Loucy (cell line): ENCODE measurements at regions not wholly inside any gene's neighbourhood (a gene's known extent, or its start where the extent isn't known, plus 50 kb on each side); places are given as distances from the start of the nearest gene placed in this dataset.

Experiments
- H2AFZ ChIP-seq: fragments of 200-600 bp; sonication (generic); 2 replicates; pipeline ENCODE4 v1.6.0; 2016; ENCODE audit warnings: antibody characterized with exemption, mild to moderate bottlenecking, low read length, moderate library complexity
- H3F3A ChIP-seq: fragments of 200-600 bp; 2 replicates; pipeline ENCODE4 v1.6.0; 2016; ENCODE audit warnings: antibody characterized with exemption, low read depth, mild to moderate bottlenecking
- H3K27me3 ChIP-seq: fragments of 200-600 bp; sonication (generic); 2 replicates; pipeline ENCODE4 v1.6.1; 2014; ENCODE audit warnings: low read length, mild to moderate bottlenecking; ENCODE audit not compliant: insufficient read depth, poor library complexity, severe bottlenecking
- H3K36me3 ChIP-seq: fragments of 200-600 bp; sonication (generic); 2 replicates; pipeline ENCODE4 v1.6.1; 2016; ENCODE audit warnings: low read length; ENCODE audit not compliant: insufficient read depth
- H3K4me1 ChIP-seq: fragments of 200-600 bp; sonication (generic); 2 replicates; pipeline ENCODE4 v1.5.1; 2014; ENCODE audit warnings: low read length, mild to moderate bottlenecking; ENCODE audit not compliant: insufficient read depth, poor library complexity, severe bottlenecking
- H3K4me2 ChIP-seq: fragments of 200-600 bp; sonication (generic); 2 replicates; pipeline ENCODE4 v1.6.0; 2014; ENCODE audit warnings: antibody characterized with exemption, low read length, low read depth, mild to moderate bottlenecking; ENCODE audit not compliant: poor library complexity, severe bottlenecking
- H3K4me3 ChIP-seq: fragments of 200-600 bp; sonication (generic); 2 replicates; pipeline ENCODE4 v1.5.1; 2014; ENCODE audit warnings: low read length, mild to moderate bottlenecking, mixed read lengths; ENCODE audit not compliant: poor library complexity, severe bottlenecking
- H3K79me2 ChIP-seq: fragments of 200-600 bp; sonication (generic); 2 replicates; pipeline ENCODE4 v1.6.1; 2014; ENCODE audit warnings: low read length; ENCODE audit not compliant: insufficient read depth
- H3K9ac ChIP-seq: fragments of 200-600 bp; sonication (generic); 2 replicates; pipeline ENCODE4 v1.6.0; 2014; ENCODE audit warnings: mild to moderate bottlenecking, low read depth, low read length, moderate library complexity; ENCODE audit not compliant: poor library complexity, severe bottlenecking
- H3K9me2 ChIP-seq: fragments of 200-600 bp; sonication (generic); replicated peaks from 2 replicates; pipeline ENCODE4 v1.6.1; 2016; ENCODE audit warnings: low read depth, low read length, mixed read lengths
- H3K9me3 ChIP-seq: fragments of 200-600 bp; sonication (generic); 2 replicates; pipeline ENCODE4 v1.6.1; 2014; ENCODE audit warnings: mild to moderate bottlenecking, antibody characterized with exemption, low read length, low read depth; ENCODE audit not compliant: insufficient read depth
- H4K20me1 ChIP-seq: fragments of 200-600 bp; sonication (generic); 2 replicates; pipeline ENCODE4 v1.6.0; 2014; ENCODE audit warnings: antibody characterized with exemption, low read length, mild to moderate bottlenecking; ENCODE audit not compliant: insufficient read depth, poor library complexity, severe bottlenecking
- CTCF ChIP-seq: fragments of 200-600 bp; sonication (generic); conservative IDR thresholded peaks from 2 replicates; pipeline ENCODE4 v1.5.1; 2014; ENCODE audit warnings: mild to moderate bottlenecking, antibody characterized with exemption, low read length
- EZH2phosphoT487 ChIP-seq: fragments of 200-600 bp; IDR thresholded peaks from 2 replicates; pipeline ENCODE4 v1.6.1; 2018; ENCODE audit warnings: antibody characterized with exemption, mild to moderate bottlenecking, moderate library complexity, borderline replicate concordance

GRCh38 chr9:14383773-14384172 lies 69.8 kb upstream of the NFIB start:
- Histone ChIP-seq H3K36me3 (no peaks in the 10 kb centered on the region), H3K4me1 (peaks cover 12% of the 10 kb centered on the region), H3K9me3 (no peaks in the 10 kb centered on the region), H4K20me1 (no peaks in the 10 kb centered on the region), H3K4me3 (no peak overlapping the region), H3F3A (no peaks in the 10 kb centered on the region), H2AFZ (no peak overlapping the region), H3K9me2 (no peaks in the 10 kb centered on the region), H3K27me3 (peaks cover 8% of the 10 kb centered on the region), H3K4me2 (no peak overlapping the region), H3K79me2 (no peaks in the 10 kb centered on the region), H3K9ac (no peak overlapping the region)
- no peak for TF ChIP-seq EZH2phosphoT487
- no peak for TF ChIP-seq CTCF

GRCh38 chr9:14383294-14383693 lies 69.4 kb upstream of the NFIB start:
- H3K36me3 ChIP-seq = no peaks in the 10 kb centered on the region
- no peak overlapping the region for H3K4me2 ChIP-seq
- TF ChIP-seq EZH2phosphoT487 = no peak
- TF ChIP-seq CTCF = no peak
- H3K79me2 ChIP-seq = no peaks in the 10 kb centered on the region
- H3K9me3 ChIP-seq = no peaks in the 10 kb centered on the region
- no peak overlapping the region for H3K9ac ChIP-seq
- H4K20me1 ChIP-seq = no peaks in the 10 kb centered on the region
- H3K9me2 ChIP-seq = no peaks in the 10 kb centered on the region
- no peaks in the 10 kb centered on the region for H3F3A ChIP-seq
- H3K4me3 ChIP-seq = no peak overlapping the region
- H3K4me1 ChIP-seq = peaks cover 12% of the 10 kb centered on the region
- H3K27me3 ChIP-seq = peaks cover 8% of the 10 kb centered on the region
- no peak overlapping the region for H2AFZ ChIP-seq

- Histone ChIP-seq H3K79me2 (no peaks in the 10 kb centered on the region), H4K20me1 (no peaks in the 10 kb centered on the region), H3F3A (no peaks in the 10 kb centered on the region), H3K36me3 (no peaks in the 10 kb centered on the region), H3K9me2 (no peaks in the 10 kb centered on the region), H3K9ac (no peak overlapping the region), H3K4me1 (peaks cover 12% of the 10 kb centered on the region), H2AFZ (no peak overlapping the region), H3K27me3 (no peaks in the 10 kb centered on the region), H3K4me3 (no peak overlapping the region), H3K9me3 (no peaks in the 10 kb centered on the region), H3K4me2 (no peak overlapping the region)
- no peak for TF ChIP-seq EZH2phosphoT487
Observed at GRCh38 chr9:14380061-14380836, 66.3 kb upstream of the NFIB start.

- Histone ChIP-seq H3K4me1 (peaks cover 12% of the 10 kb centered on the region), H3K9me2 (no peaks in the 10 kb centered on the region), H4K20me1 (no peaks in the 10 kb centered on the region), H3K9ac (no peak overlapping the region), H3K4me2 (no peak overlapping the region), H3K27me3 (no peaks in the 10 kb centered on the region), H3K9me3 (no peaks in the 10 kb centered on the region), H3K4me3 (no peak overlapping the region), H2AFZ (no peak overlapping the region), H3F3A (no peaks in the 10 kb centered on the region), H3K36me3 (no peaks in the 10 kb centered on the region), H3K79me2 (no peaks in the 10 kb centered on the region)
- TF ChIP-seq CTCF (no peak), EZH2phosphoT487 (no peak)
Observed at GRCh38 chr9:14379280-14379679, 65.3 kb upstream of the NFIB start.
